ENCODE measurements at regions not wholly inside any gene's neighbourhood (a gene's known extent, or its start where the extent isn't known, plus 50 kb on each side); places are given as distances from the start of the nearest gene placed in this dataset.

GRCh38 chr5:103397739-103398581, 139.4 kb downstream of the MACIR start:
- TF ChIP-seq YY1 (IDR thresholded peaks at IDR 0.05; ENCODE audit: insufficient read depth, insufficient read length) (no peak), ZNF274 (IDR thresholded peaks at IDR 0.05; ENCODE audit: low read depth, low read length) (no peak)
